IPS-NIHi7 (cell line): ENCODE measurements at regions not wholly inside any gene's neighbourhood (a gene's known extent, or its start where the extent isn't known, plus 50 kb on each side); places are given as distances from the start of the nearest gene placed in this dataset.
"Not testable (repeated sequence)": the region's sequence is repeated elsewhere in the genome, so short reads cannot be mapped to it uniquely, and the experiment has no call there.

Source experiments
- DNase-seq: peaks from one replicate; pipeline ENCODE4 v3.0.0; 2012; ENCODE audit warnings: mixed read lengths; ENCODE audit errors: extremely low spot score

DNA sequence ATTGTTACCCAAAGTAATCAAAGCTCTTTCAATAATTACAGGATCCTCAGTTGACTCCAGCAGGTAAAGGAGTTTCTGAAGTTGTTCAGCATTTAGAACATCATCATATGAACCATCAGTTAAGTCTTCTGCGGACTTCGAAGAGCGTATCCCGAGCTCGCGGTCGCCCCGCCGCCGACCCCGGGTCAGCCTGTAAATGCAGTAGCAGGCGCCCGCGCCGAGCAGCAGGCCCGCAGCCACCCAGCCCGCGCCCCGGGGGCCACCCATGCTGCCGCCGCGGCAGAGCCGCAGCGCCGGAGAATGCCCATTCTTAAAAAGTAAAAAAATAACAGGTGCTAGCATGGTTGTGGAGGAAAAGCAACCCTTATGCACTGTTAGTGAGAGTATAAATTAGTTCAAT lies 444.5 kb downstream of the NSUN3 start:
- not testable (repeated sequence) for DNase-seq

DNA sequence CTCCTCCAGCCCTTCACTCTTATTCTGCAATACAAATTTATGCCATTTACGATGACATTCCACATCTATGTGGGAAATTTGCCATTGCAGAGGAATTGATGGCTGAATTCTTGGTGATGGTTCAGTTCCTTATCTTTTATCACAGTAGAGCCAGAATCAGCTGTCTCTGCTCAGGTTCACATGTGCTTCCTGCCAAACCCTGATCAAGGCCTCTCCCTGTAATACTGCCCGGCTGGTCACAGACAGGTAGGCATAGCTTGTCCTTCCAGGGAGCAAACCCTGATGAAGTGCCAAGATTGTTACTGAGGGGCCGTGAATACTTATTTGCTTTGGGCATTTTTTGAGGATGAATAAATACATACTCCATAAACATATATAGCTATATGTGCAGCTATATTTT lies 450.0 kb downstream of the NSUN3 start:
- DNase-seq: no peak

DNA sequence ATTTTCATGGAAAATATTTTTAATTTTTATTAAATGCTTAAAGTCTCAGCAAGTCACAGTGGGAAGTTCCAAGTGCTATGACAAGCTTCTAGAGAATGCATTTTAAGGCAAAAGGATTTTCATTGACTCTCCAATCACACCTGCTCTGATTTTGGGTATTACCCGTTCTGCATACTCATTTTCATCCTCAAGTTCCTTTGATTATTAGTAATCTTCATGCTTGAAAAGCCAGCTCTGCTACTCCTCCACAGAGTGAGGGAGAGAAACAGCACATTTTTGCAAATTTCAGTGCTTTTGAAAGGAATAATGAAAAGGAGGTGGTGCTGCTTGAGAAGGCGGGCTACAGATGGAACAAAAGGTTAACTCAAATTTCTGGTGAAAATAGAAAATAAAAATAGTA lies 450.7 kb downstream of the NSUN3 start:
- no peak for DNase-seq

DNA sequence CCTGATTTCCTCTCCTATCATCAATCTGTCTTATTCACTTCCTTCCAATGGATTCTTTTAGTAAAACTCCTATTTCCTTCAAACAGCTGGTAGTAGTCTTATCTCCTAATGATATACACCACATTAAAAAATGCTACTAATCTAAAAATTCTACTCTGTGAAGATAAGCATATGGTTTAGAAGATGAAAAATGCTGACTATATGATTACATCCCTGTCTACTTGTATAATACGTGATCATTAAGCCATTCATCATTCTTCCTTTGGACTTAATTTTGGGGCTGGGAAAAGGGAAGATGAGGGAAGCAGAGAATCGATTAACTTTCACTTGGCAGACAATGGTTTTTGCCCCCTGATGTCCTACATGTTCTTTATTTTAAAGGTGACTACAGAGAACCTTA lies 453.1 kb downstream of the NSUN3 start:
- no peak for DNase-seq

DNA sequence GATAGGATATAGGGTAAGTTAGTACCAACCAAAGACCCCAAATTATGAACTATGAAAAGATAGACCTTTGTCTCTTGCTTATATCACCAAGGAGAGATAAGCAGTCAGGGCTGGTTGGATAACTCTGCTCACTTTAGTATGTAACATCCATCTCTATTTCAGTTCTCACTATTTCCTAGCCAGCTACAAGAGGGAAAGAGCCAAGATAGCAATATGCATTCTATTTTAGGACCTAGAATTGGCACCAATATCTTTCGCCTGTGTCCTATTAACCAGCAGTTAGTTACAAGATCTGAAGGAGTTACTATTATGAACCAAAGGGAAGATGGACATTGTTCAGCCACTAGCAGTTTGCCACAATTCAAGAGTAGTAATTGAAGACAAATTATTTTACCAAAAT lies 457.5 kb downstream of the NSUN3 start:
- no peak for DNase-seq

GRCh38 chr3:94522488-94522887 lies 459.6 kb downstream of the NSUN3 start:
- peak; percentile 31 for DNase-seq

DNA sequence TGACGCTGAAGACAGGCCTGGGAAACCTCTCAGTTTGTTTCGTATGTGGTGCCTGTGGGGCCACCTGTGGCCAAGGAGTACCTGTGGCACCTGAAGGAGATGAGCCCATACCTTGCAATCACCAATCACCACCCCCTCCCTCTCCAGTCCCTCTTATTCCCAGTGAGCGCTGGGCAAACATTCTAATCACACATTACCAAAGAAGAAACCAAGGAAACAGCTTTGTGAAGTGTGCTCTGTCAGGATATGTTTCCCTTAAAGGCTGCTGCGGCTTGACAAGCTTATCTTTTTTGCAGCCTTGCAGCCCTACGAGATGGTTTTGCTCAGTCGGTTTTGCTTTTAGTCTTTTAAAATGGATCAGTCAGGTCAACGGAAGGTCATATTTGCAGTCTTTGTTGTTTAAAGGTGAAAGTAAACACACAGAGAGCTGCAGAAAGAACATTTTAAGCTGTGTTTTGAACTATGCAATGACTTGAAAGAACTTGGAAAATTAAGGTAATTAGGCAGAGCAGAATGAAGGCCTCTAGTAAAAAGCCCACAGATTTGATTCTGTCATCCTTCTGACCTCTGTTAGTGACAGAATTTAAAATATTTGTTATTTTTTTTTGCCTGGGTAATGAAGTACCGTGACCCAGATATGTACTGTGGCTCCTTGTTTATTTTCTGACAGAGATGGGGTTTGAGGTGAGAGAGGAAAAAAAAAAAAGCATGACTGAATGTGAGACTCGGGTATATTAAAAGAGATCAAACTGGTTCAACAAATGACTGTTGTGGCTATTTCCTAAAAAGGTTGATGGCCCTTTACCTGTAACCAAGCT lies 461.4 kb downstream of the NSUN3 start:
- no peak for DNase-seq

DNA sequence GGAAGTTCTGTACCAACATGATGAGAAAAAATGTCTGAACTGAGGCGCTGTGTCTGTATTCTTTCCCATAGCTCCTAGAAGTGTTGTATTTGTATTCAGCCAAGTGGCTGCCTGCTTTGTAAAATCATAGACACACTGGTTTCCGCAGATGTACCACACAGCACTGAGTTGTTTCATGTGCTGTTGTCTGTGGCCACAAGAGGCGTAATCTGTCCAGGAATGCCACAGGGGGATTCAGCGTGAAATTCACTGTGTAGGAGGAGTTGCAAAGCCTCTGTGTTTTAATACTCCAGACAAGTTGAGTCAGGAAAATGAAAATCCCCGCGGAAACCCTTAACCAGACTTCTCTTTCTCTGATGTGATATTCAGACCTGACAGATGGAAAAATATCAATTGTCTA lies 462.2 kb downstream of the NSUN3 start:
- DNase-seq: no peak

GRCh38 chr3:94529816-94530215 lies 467.0 kb downstream of the NSUN3 start:
- no peak for DNase-seq

DNA sequence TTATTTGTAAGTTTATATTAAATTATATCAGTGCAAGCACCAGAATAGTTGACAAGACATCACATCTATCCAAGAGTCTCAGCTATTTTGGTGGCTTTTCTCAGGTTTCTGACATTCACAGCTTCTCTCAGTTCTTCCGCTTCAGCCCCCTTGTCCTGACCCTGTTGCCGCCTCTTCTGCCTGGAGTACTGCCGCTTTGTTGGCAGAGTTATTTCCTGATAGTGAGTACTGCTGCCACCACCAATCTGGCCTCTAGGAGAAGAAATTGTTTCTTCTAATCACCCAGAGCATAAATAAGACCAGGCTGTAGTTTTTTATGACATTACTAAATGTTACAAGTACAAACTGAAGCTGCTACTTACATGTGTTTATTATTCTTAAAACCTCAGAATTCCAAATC lies 470.1 kb downstream of the NSUN3 start:
- no peak for DNase-seq

DNA sequence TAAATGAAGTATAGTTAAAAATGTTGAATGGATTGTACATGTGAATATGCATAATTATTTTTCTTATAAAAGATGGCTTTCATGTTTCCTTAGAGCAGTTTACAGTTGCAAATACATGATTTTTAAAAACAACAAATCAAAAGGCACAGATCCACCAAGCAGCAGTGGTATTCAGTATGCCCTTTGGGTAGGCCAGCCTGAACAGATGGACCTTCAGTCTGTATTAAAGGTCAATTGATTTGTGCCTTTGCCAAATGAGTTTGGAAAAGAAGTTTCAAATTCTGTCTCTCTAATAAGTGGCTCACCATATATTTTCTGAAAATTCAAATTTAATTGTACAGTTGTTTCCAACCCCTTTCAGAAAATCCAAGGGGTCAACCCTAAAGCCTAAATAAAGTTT lies 477.1 kb downstream of the NSUN3 start:
- DNase-seq: no peak

DNA sequence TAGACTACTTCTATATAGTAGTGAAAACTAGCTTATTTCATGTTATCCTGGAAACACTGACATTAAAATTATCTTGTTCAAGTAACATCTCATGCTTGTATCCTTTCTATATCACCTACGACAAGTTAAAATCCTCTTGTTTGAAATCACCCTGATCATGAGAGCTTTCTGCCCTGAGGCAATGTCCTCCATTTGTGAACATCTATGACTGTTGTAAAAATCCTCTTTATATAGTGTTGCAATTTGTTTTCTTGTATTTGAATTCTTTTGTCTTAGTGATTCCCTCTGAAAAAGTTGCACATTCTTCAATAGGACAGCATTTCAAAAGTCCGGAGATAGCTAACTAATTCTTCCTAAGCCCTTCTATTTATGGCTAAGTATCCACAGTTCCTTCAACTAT lies 480.3 kb downstream of the NSUN3 start:
- no peak for DNase-seq

GRCh38 chr3:94544131-94544789 lies 481.4 kb downstream of the NSUN3 start:
- DNase-seq: no peak

DNA sequence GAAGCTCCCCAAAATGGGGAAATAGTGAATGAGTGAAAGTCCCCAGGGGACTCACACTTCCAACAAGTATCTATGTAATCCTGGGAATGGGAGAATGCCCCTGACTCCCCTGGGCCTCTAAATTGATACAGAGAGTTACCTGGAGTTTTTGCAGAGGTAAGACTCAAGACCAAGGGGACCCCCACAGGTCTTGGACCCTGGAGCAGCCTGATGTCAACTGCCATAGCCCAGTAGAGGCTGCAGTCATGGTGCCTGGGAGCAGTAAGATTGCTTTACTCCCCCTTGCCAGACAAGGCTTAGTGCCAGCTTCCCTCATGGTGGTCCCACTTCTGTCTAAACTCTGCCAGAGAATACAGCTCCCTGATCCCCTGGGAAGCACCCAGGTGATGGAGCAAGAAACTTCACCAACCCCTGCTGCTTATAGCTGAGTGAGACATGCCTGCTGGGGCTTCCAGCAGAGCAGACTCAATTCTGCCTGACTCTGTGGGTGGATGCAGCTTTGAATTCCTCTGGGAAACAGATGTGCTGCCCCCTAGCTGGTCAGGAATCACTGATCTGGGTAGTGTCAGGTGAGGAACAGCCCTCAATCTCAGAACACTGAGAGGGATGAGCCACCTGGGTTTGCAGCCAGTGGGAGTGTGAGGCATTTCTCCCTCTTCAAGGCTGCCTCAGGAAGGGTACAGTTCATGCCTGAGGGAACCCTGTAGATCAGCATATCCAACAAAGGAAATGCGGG lies 485.9 kb downstream of the NSUN3 start:
- peak; percentile 43 for DNase-seq

- no peak for DNase-seq
Observed at GRCh38 chr3:94561094-94561493, 498.2 kb downstream of the NSUN3 start.

DNA sequence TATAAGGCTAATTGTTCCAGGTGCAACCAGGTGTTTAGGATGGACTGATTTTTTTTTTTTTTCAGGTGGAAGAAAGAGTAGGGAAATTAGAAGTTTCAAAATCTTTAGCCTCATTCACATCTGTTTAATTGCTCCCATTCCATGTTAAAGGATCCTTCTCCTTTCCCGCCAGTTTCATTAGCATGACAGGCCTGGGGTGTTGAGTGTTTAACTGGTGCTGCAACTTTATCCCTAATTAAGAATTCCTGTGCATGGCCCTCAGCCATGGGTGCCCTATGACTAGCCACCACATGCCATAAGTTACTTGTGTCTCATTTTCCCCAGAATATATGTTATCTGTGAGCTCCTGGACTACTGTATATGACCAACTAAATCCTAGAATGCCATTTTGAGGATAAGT lies 501.4 kb downstream of the NSUN3 start:
- DNase-seq: peak; percentile 10

- no peak for DNase-seq
Observed at GRCh38 chr3:94568041-94568440, 505.2 kb downstream of the NSUN3 start.

DNA sequence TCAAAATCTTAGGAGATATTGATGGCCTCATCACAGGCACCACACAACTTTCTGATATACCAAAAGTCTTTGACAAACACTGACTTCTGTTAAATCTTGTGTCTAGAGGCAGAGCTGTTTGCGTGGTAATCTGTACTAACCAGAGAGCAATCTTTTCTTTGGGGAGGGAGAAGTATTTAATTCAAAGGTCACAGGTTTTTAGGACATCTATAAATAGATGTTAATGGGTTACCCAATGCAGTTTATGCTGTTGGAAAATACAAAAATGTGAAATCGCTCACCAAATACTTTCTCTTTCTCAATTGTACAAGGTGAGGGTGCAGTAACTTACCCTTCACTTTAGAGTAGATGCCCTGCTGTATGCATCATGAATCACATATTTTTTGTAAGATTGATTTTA lies 510.5 kb downstream of the NSUN3 start:
- no peak for DNase-seq

GRCh38 chr3:94587291-94587690 lies 524.4 kb downstream of the NSUN3 start:
- no peak for DNase-seq

GRCh38 chr3:94593526-94594150 lies 530.8 kb downstream of the NSUN3 start:
- DNase-seq: no peak

DNA sequence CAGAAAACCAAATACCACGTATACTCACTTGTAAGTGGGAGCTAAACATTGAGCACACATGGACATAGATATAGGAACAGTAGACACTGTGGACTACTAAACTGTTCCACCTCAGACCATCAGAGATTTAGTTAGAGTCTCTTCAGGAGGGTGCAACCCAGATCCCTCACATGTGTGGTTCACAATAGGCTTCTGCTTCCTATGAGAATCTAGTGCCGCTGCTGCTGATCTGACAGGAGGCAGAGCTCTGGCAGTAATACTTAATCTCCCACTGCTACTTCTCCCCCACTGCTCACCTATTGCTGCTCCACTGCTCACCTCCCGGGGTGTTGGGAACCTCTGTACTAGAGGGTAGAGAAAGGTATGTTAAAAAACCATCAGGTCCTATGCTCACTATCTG lies 533.3 kb downstream of the NSUN3 start:
- no peak for DNase-seq

DNA sequence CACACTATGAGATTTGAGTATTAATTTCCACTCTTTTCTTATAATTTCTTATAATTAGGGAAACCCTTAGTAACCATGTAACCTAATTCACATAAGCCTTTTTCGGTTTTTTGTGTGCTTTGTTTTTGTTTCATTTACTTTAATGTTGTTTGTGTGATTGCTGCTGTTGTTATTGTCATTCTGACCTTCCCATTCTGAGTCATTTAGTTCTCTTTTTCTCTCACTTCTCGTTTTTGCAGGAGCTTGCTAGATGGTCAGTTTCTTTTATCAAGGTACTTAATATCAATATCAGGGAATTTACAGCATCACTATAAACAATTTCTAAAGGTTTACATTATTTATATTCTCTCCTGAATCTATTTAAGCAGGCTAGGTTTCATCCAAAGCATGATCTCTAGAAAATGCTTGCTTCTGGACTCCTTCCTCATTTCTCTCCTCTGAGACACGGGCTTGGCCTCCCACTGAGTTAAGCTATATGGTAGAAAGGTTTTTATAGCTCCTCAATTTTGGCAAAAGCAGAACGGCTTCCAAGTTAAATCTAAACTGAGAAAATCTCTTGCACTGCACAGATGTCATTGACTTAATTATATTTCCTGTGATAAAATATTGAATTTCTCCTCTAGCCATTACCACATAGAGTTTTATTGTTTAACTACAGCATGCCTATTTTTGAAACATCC lies 534.2 kb downstream of the NSUN3 start:
- no peak for DNase-seq
